ENCODE measurements at regions not wholly inside any gene's neighbourhood (a gene's known extent, or its start where the extent isn't known, plus 50 kb on each side); places are given as distances from the start of the nearest gene placed in this dataset.

GRCh38 chr11:11077898-11078297 lies 220.0 kb upstream of the ZBED5 start:
- H3K27me3 Mint-ChIP-seq = no peaks in the 10 kb centered on the region
- intact Hi-C loops (cut with DNase I, micrococcal nuclease) = no loop called here
- peaks cover 22% of the 10 kb centered on the region for H3K4me1 Mint-ChIP-seq

DNA sequence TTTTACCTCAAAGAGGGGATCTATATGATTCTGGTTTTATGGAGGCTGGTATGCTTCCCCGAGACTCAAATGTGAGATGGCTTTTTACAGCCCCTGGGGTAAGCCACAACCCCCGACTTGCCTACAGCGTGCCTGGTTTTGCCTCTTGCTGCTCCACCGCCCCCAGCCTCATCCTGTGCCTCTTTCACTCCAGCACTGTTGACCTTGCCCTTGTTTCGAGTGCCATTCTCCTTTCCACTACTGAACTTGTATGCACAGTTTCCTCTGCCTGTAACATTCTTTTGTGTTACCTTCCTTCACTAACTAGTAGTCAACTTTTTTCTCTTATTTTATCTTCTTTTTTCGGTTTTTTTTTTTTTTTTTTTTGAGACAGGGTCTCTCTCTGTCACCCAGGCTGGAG lies 219.0 kb upstream of the ZBED5 start:
- Mint-ChIP-seq H3K36me3 (ENCODE audit: low read depth) (no peaks in the 10 kb centered on the region), H3K4me3 (no peak overlapping the region), H3K27me3 (no peaks in the 10 kb centered on the region), H3K9me3 (ENCODE audit: low read depth) (no peaks in the 10 kb centered on the region), H3K27ac (no peak overlapping the region), H3K4me1 (peaks cover 22% of the 10 kb centered on the region)
- ATAC-seq (no peak), DNase-seq (peak; percentile 11)
- CTCF ChIA-PET = no interaction called here
- intact Hi-C loops (cut with DNase I, micrococcal nuclease) = no loop called here
- POLR2A ChIA-PET = no interaction called here

More at GRCh38 chr11:11077898-11078297, 220.0 kb upstream of the ZBED5 start:
- no peak for ATAC-seq
- POLR2A ChIA-PET = no interaction called here
- Mint-ChIP-seq H3K27ac (no peak overlapping the region), H3K4me3 (no peak overlapping the region), H3K9me3 (ENCODE audit: low read depth) (no peaks in the 10 kb centered on the region), H3K36me3 (ENCODE audit: low read depth) (no peaks in the 10 kb centered on the region)
- CTCF ChIA-PET = no interaction called here
- DNase-seq = no peak

GRCh38 chr11:11076276-11076675 lies 218.4 kb upstream of the ZBED5 start:
- no peak for ATAC-seq
- H3K27ac Mint-ChIP-seq = no peak overlapping the region
- POLR2A ChIA-PET = no interaction called here

GRCh38 chr11:11075515-11076171 lies 217.8 kb upstream of the ZBED5 start:
- Mint-ChIP-seq H3K4me3 (no peak overlapping the region), H3K27me3 (no peaks in the 10 kb centered on the region), H3K4me1 (peaks cover 22% of the 10 kb centered on the region), H3K36me3 (ENCODE audit: low read depth) (no peaks in the 10 kb centered on the region), H3K27ac (no peak overlapping the region), H3K9me3 (ENCODE audit: low read depth) (no peaks in the 10 kb centered on the region)
- DNase-seq (no peak), ATAC-seq (no peak)
- intact Hi-C loops (cut with DNase I, micrococcal nuclease) = no loop called here
- CTCF ChIA-PET = interaction anchor here (0.8 kb wide), 1 partner anchor 23 kb away, joined by 3 read pairs; no protein-coding TSS in a partner anchor
- POLR2A ChIA-PET = no interaction called here

More at GRCh38 chr11:11076276-11076675, 218.4 kb upstream of the ZBED5 start:
- Mint-ChIP-seq H3K36me3 (ENCODE audit: low read depth) (no peaks in the 10 kb centered on the region), H3K4me1 (peaks cover 22% of the 10 kb centered on the region), H3K9me3 (ENCODE audit: low read depth) (no peaks in the 10 kb centered on the region), H3K27me3 (no peaks in the 10 kb centered on the region), H3K4me3 (no peak overlapping the region)
- CTCF ChIA-PET = interaction anchor here (0.5 to 0.8 kb wide), 2 partner anchors 22 to 653 kb away, joined by 3 to 4 read pairs; no protein-coding TSS in a partner anchor
- intact Hi-C loops (cut with DNase I, micrococcal nuclease) = no loop called here
- no peak for DNase-seq

DNA sequence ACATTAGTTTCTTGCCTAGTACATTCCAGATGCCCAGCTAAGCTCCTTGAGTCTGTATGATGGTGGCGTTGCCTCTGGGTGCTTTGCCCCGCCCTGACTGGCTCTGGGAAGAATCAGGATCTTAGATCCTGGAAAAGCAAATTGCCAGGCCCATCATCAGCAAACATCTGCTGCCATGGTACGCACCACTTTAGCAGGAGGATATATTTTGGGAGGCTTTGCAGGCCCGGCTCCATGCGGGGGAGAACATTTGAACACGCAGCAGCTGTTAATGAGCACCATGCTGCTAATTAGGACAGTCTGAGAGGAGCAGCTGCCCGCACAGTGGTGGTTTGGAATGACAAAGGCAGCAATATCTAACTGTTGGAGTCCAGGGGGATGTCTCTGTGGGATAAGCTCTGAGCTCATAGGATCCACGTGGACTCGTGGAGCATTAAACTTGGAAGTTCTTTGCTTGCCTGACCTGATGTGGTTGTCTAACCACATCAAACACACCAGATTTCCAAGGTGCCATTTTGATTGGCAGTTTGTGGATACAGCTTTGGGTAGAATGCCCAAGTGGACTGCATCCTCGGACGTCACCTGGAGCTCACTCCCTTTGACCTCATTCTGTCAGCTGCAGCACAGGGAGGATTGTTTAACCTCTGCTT lies 217.0 kb upstream of the ZBED5 start:
- H3K27ac Mint-ChIP-seq = no peak overlapping the region
- no peak for ATAC-seq
- H3K4me1 Mint-ChIP-seq = peaks cover 22% of the 10 kb centered on the region
- intact Hi-C loops (cut with DNase I, micrococcal nuclease) = no loop called here
- ChIA-PET POLR2A (no interaction called here), CTCF (interaction anchor here (0.6 to 0.7 kb wide), 3 partner anchors 191 to 346 kb away, joined by 3 to 4 read pairs (median 3); no protein-coding TSS in a partner anchor)
- no peaks in the 10 kb centered on the region for H3K27me3 Mint-ChIP-seq
- no peak overlapping the region for H3K4me3 Mint-ChIP-seq
- no peaks in the 10 kb centered on the region for H3K9me3 Mint-ChIP-seq (ENCODE audit: low read depth)
- DNase-seq = no peak
- no peaks in the 10 kb centered on the region for H3K36me3 Mint-ChIP-seq (ENCODE audit: low read depth)

DNA sequence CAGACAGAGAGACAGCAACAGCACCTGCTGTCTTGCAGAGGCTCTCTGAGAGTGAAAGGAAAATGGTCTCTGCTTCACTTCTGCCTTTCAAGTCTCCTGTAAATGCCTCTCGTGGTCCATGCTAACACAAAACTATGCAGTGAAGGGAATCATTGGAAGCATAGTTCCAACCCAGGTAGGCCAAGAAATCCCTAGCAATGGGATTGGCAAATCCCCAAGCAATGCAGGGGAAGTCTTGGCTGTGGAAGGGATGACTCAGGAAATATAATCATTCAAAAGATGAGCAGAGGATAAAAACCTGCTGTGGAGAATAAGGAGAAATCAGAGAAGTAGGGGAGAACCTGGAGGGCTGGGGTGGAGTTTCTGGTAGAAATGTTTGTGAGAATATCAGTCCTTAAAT lies 216.1 kb upstream of the ZBED5 start:
- Mint-ChIP-seq H3K4me3 (no peak overlapping the region), H3K36me3 (ENCODE audit: low read depth) (no peaks in the 10 kb centered on the region), H3K27me3 (no peaks in the 10 kb centered on the region), H3K9me3 (ENCODE audit: low read depth) (no peaks in the 10 kb centered on the region), H3K4me1 (peaks cover 24% of the 10 kb centered on the region), H3K27ac (no peak overlapping the region)
- ChIA-PET CTCF (interaction anchor here (0.7 kb wide), 2 partner anchors 333 to 345 kb away, joined by 3 to 4 read pairs; no protein-coding TSS in a partner anchor), POLR2A (no interaction called here)
- ATAC-seq = no peak
- intact Hi-C loops (cut with DNase I, micrococcal nuclease) = no loop called here
- no peak for DNase-seq

GRCh38 chr11:11072067-11072466 lies 214.2 kb upstream of the ZBED5 start:
- Mint-ChIP-seq H3K27me3 (no peaks in the 10 kb centered on the region), H3K36me3 (ENCODE audit: low read depth) (no peaks in the 10 kb centered on the region), H3K4me1 (peaks cover 19% of the 10 kb centered on the region), H3K9me3 (ENCODE audit: low read depth) (no peaks in the 10 kb centered on the region), H3K4me3 (no peak overlapping the region), H3K27ac (no peak overlapping the region)
- no peak for ATAC-seq
- DNase-seq = no peak
- intact Hi-C loops (cut with DNase I, micrococcal nuclease) = no loop called here
- POLR2A ChIA-PET = no interaction called here
- CTCF ChIA-PET = interaction anchor here (0.6 to 1.2 kb wide), 3 partner anchors 17 to 34 kb away, joined by 3 to 5 read pairs (median 3); no protein-coding TSS in a partner anchor

DNA sequence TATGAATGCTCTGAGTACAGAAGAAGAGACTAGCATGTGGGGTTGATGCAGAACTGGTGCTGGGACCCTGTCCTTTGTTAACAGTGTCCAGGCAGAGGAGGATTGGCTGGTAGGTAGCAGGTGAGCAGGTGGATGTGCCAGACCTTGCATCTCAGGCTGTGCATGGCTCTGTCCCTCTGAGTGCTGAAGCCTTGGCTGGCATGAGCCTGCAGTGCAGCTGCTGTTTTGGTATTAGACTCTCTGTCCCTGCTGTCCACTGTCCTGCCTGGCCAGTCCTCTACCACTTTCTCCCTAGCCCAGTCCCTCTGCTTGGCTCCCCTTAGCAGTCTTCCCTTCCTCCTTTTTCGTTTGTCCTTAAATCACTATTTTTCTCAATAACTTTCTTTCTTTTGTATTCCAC lies 213.6 kb upstream of the ZBED5 start:
- Mint-ChIP-seq H3K27me3 (no peaks in the 10 kb centered on the region), H3K36me3 (ENCODE audit: low read depth) (no peaks in the 10 kb centered on the region), H3K4me3 (no peak overlapping the region), H3K4me1 (peaks cover 16% of the 10 kb centered on the region), H3K27ac (no peak overlapping the region), H3K9me3 (ENCODE audit: low read depth) (no peaks in the 10 kb centered on the region)
- DNase-seq (no peak), ATAC-seq (no peak)
- ChIA-PET POLR2A (no interaction called here), CTCF (interaction anchor here (0.6 to 1.2 kb wide), 5 partner anchors 17 to 716 kb away, joined by 3 to 5 read pairs (median 3); no protein-coding TSS in a partner anchor)
- intact Hi-C loops (cut with DNase I, micrococcal nuclease) = no loop called here

DNA sequence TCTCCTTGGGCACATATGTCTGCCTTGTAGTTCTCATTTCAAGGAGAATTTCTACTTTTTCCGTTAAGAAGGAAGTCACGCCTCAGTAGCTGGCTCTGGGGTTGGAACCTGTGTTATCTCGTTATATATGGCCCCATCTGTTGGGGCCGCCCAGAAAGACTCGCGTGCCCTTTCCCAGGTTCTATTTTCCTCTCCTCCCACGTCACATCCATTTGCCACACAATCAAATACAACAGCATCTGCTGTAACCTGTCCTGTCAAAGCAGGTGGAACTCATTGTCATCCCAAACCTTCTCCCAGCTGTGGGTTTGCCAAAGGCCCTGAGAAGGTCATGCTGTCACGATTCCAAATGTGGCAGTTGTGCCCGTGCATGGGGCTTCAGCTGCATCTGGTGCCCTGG lies 213.1 kb upstream of the ZBED5 start:
- H3K27me3 Mint-ChIP-seq = no peaks in the 10 kb centered on the region
- no peak overlapping the region for H3K4me3 Mint-ChIP-seq
- no peaks in the 10 kb centered on the region for H3K9me3 Mint-ChIP-seq (ENCODE audit: low read depth)
- DNase-seq = no peak
- no peak overlapping the region for H3K27ac Mint-ChIP-seq
- H3K36me3 Mint-ChIP-seq (ENCODE audit: low read depth) = no peaks in the 10 kb centered on the region
- intact Hi-C loops (cut with DNase I, micrococcal nuclease) = no loop called here
- ATAC-seq = no peak
- ChIA-PET POLR2A (no interaction called here), CTCF (interaction anchor here (0.7 to 1.6 kb wide), 4 partner anchors 12 to 717 kb away, joined by 3 to 4 read pairs (median 3); no protein-coding TSS in a partner anchor)
- peaks cover 11% of the 10 kb centered on the region for H3K4me1 Mint-ChIP-seq

GRCh38 chr11:11069841-11070835 lies 212.3 kb upstream of the ZBED5 start:
- DNase-seq (no peak), ATAC-seq (no peak)
- Mint-ChIP-seq H3K27me3 (no peaks in the 10 kb centered on the region), H3K9me3 (ENCODE audit: low read depth) (no peaks in the 10 kb centered on the region), H3K27ac (no peak overlapping the region), H3K4me1 (peaks cover 8% of the 10 kb centered on the region), H3K36me3 (ENCODE audit: low read depth) (no peaks in the 10 kb centered on the region), H3K4me3 (no peak overlapping the region)
- ChIA-PET POLR2A (no interaction called here), CTCF (interaction anchor here (0.6 to 1.6 kb wide), 5 partner anchors 11 to 277 kb away, joined by 3 to 4 read pairs (median 3); no protein-coding TSS in a partner anchor)
- intact Hi-C loops (cut with DNase I, micrococcal nuclease) = no loop called here

DNA sequence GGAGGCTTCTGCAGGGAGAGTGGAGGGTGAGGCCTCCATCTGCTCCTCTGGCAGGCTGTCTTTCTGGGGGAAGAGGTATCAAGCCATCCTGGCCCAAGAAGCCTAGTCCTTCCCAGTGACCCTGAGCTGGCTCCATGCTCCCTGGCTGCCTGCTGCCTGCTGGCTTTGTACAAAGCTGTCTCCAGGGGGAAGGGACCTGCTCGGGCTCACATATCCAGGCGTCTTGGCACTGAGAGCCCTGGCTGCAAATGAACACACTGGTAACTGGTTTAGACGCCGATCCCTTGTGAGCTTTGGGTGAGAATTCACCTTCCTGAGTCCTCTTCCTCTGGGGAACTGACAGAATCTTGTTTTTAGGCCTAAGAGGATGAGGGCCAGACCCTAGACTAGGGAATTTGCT lies 210.3 kb upstream of the ZBED5 start:
- H3K36me3 Mint-ChIP-seq (ENCODE audit: low read depth) = no peaks in the 10 kb centered on the region
- no peak overlapping the region for H3K27ac Mint-ChIP-seq
- peaks cover 3% of the 10 kb centered on the region for H3K4me1 Mint-ChIP-seq
- no peak overlapping the region for H3K4me3 Mint-ChIP-seq
- CTCF ChIA-PET = no interaction called here
- POLR2A ChIA-PET = no interaction called here
- ATAC-seq (no peak), DNase-seq (no peak)
- H3K27me3 Mint-ChIP-seq = no peaks in the 10 kb centered on the region
- H3K9me3 Mint-ChIP-seq (ENCODE audit: low read depth) = no peaks in the 10 kb centered on the region
- intact Hi-C loops (cut with DNase I, micrococcal nuclease) = no loop called here
